ENCODE measurements at regions not wholly inside any gene's neighbourhood (a gene's known extent, or its start where the extent isn't known, plus 50 kb on each side); places are given as distances from the start of the nearest gene placed in this dataset.

DNA sequence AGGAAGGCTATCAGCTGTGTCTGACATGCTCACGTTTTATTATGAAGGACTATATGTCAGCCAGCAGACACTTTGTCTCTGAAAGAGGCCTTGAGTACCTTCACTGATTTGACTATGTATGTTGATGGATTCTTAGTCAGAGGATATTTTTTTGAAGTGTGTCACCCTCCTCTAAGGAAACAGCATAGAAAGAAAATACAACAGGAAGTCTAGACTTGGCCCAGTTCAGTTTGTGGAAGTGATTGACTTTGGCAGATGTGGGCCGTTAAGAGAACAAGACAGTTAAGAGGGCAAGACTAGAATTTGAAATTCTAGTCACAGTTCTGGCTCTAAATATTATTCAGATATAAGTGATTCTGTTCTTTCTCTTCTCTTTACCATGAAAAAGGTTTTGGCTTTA is 471.5 kb downstream of the CDH8 start:
- Histone ChIP-seq H3K9ac (ENCODE audit: low read depth in 1 of 3, low read length in 3 of 3) (no peak overlapping the region), H3K27ac (ENCODE audit: low read depth, low read length) (no peak overlapping the region), H3K9me3 (ENCODE audit: control insufficient read depth in 3 of 3, low read length in 3 of 3) (no peaks in the 10 kb centered on the region), H3K4me3 (ENCODE audit: low read length in 3 of 3) (no peak overlapping the region), H3K27me3 (ENCODE audit: control insufficient read depth in 3 of 3, insufficient read depth in 3 of 3, low read length in 3 of 3) (no peaks in the 10 kb centered on the region), H3K36me3 (ENCODE audit: control insufficient read depth in 3 of 3, insufficient read depth in 3 of 3, low read length in 3 of 3) (no peaks in the 10 kb centered on the region), H3K4me1 (ENCODE audit: control insufficient read depth in 3 of 3, insufficient read depth in 3 of 3, low read length in 3 of 3) (no peaks in the 10 kb centered on the region)

DNA sequence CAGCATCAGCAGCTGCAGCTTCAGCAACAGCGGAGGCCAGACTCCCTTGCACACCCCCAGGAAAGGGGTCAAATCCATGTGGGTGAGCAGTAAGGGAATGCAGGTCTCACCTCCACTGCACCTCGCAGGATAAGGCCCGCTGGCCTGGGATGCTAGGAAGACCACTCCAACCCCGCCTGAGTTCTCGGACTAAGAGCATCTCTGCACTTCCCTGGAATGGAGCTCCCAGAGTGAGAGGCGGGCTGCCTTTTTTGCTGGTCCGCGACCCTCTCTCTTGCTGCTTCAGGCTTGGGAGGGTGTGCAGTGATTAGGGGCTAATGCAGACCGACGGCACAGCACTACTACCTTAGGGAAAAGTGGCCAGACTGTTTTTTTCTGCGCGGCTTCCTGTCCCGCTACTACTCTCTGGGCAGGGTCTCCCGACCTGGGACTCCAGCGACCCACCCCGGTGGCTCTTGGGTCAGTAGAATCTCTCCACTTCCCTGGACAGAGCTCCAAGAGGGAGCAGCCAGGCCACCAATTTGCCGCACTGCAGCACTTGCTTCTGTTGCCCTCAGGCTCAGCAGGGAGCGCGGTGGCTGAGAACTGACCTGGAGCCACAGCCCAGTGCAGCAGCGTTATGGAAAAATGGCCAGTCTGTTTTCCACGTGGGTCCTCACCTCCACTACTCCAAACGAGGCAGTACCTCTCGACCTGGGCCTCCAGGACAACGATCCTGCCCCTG is 480.4 kb downstream of the CDH8 start:
- Histone ChIP-seq H3K4me3 (ENCODE audit: low read length in 3 of 3) (no peak overlapping the region), H3K4me1 (ENCODE audit: control insufficient read depth in 3 of 3, insufficient read depth in 3 of 3, low read length in 3 of 3) (no peaks in the 10 kb centered on the region), H3K27me3 (ENCODE audit: control insufficient read depth in 3 of 3, insufficient read depth in 3 of 3, low read length in 3 of 3) (no peaks in the 10 kb centered on the region), H3K36me3 (ENCODE audit: control insufficient read depth in 3 of 3, insufficient read depth in 3 of 3, low read length in 3 of 3) (no peaks in the 10 kb centered on the region), H3K9me3 (ENCODE audit: control insufficient read depth in 3 of 3, low read length in 3 of 3) (no peaks in the 10 kb centered on the region), H3K27ac (ENCODE audit: low read depth, low read length) (no peak overlapping the region), H3K9ac (ENCODE audit: low read depth in 1 of 3, low read length in 3 of 3) (no peak overlapping the region)

DNA sequence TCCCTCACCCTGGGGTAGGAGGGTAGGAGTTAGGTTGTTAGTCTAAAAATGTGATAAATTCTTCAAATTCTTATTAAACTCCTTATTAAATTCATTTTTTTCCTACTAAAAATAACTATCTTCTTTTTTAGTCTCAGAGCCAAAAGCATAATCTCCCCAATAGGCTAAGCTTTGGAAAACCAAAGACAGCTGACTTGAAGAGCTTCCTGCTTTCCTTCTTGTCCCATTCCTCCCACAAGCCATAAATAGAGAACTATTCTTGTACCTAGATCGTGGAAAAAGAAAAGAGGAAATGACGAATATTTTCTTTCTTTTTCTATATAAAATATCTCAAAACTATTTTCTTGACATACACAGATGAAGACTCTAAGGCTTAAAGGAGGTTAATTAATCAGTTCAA is 486.9 kb downstream of the CDH8 start:
- no peaks in the 10 kb centered on the region for H3K27me3 ChIP-seq (ENCODE audit: control insufficient read depth in 3 of 3, insufficient read depth in 3 of 3, low read length in 3 of 3)
- no peaks in the 10 kb centered on the region for H3K4me1 ChIP-seq (ENCODE audit: control insufficient read depth in 3 of 3, insufficient read depth in 3 of 3, low read length in 3 of 3)
- no peak overlapping the region for H3K9ac ChIP-seq (ENCODE audit: low read depth in 1 of 3, low read length in 3 of 3)
- H3K36me3 ChIP-seq (ENCODE audit: control insufficient read depth in 3 of 3, insufficient read depth in 3 of 3, low read length in 3 of 3) = no peaks in the 10 kb centered on the region
- no peak overlapping the region for H3K27ac ChIP-seq (ENCODE audit: low read depth, low read length)
- no peak overlapping the region for H3K4me3 ChIP-seq (ENCODE audit: low read length in 3 of 3)
- no peaks in the 10 kb centered on the region for H3K9me3 ChIP-seq (ENCODE audit: control insufficient read depth in 3 of 3, low read length in 3 of 3)

DNA sequence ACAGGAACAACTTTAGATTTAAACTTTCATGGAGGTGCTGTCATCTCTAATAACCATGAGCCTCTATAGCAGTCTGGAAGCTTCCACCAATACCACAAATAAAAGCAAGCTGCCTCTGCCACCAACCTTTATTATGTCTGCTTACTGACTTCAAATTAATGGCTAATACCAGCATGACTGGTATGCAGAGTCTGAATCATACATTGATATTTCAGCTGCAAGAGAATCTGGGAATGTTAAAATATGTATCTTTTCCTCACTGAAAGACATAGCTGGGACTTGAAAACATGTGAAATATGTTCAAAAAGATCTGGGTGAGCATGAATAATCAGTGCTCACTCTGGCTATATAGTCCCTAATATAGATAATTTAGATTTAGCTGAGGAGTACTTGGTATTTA is 488.6 kb downstream of the CDH8 start:
- Histone ChIP-seq H3K27me3 (ENCODE audit: control insufficient read depth in 3 of 3, insufficient read depth in 3 of 3, low read length in 3 of 3) (no peaks in the 10 kb centered on the region), H3K4me3 (ENCODE audit: low read length in 3 of 3) (no peak overlapping the region), H3K36me3 (ENCODE audit: control insufficient read depth in 3 of 3, insufficient read depth in 3 of 3, low read length in 3 of 3) (no peaks in the 10 kb centered on the region), H3K9me3 (ENCODE audit: control insufficient read depth in 3 of 3, low read length in 3 of 3) (no peaks in the 10 kb centered on the region), H3K9ac (ENCODE audit: low read depth in 1 of 3, low read length in 3 of 3) (no peak overlapping the region), H3K27ac (ENCODE audit: low read depth, low read length) (no peak overlapping the region), H3K4me1 (ENCODE audit: control insufficient read depth in 3 of 3, insufficient read depth in 3 of 3, low read length in 3 of 3) (no peaks in the 10 kb centered on the region)

DNA sequence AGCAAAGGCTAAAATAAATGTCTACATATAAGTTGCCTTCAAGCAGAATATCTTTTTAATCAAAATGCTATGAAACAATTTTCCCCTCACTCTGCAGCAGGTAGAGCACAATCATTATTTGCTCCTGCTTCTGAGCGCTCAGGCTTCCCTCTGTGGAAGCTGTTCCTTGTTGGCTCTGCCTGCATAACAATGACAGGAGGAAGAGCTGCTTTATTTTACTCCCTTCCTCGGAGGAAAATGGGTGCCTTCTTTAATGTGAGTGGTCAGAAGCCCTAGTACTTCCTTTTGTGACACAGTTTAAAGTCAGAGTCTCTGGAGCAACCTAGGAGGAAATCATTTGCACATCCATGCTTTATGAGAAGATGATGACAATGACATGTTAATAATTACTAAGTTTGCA is 492.1 kb downstream of the CDH8 start:
- Histone ChIP-seq H3K27me3 (ENCODE audit: control insufficient read depth in 3 of 3, insufficient read depth in 3 of 3, low read length in 3 of 3) (no peaks in the 10 kb centered on the region), H3K9me3 (ENCODE audit: control insufficient read depth in 3 of 3, low read length in 3 of 3) (no peaks in the 10 kb centered on the region), H3K9ac (ENCODE audit: low read depth in 1 of 3, low read length in 3 of 3) (no peak overlapping the region), H3K4me1 (ENCODE audit: control insufficient read depth in 3 of 3, insufficient read depth in 3 of 3, low read length in 3 of 3) (no peaks in the 10 kb centered on the region), H3K27ac (ENCODE audit: low read depth, low read length) (no peak overlapping the region), H3K36me3 (ENCODE audit: control insufficient read depth in 3 of 3, insufficient read depth in 3 of 3, low read length in 3 of 3) (no peaks in the 10 kb centered on the region), H3K4me3 (ENCODE audit: low read length in 3 of 3) (no peak overlapping the region)

DNA sequence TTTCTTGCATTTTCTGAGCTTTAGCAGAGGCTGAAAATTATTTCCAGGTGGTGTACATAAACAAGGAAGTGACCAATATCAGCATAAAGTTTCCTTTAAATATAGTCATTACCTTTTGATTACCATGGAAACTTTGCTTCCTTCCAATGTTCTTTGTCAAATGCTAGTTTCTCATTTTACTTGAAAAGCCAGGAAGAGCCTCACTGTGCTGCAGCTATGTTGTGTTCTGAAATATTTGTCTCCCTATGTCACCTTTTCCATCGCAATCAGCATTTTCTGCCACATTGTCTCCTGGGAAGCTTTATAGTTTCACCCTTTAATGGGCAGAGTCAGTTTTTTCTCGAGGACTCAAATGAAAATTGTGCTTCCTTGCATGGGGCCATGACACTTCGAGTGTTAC is 496.0 kb downstream of the CDH8 start:
- no peak overlapping the region for H3K27ac ChIP-seq (ENCODE audit: low read depth, low read length)

DNA sequence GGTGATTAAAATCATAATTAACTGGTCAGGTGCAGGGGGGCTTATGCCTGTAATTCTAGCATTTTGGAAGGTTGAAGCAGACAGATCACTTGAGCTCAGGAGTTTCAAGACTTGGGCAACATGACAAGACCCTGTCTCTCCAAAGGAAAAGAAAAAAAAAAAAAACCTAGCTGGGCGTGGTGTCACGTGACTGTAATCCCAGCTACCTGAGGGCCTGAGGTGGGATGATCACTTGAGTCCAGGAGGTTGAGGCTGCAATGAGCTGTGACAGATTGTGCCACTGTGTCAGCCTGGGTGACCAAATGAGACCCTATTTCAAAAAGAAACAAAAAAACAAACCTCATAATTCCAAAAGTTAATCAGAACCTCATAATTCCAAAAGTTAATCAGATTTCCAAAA is 505.5 kb downstream of the CDH8 start:
- Histone ChIP-seq H3K9me3 (ENCODE audit: control insufficient read depth in 3 of 3, low read length in 3 of 3) (no peaks in the 10 kb centered on the region), H3K27ac (ENCODE audit: low read depth, low read length) (no peak overlapping the region), H3K4me1 (ENCODE audit: control insufficient read depth in 3 of 3, insufficient read depth in 3 of 3, low read length in 3 of 3) (no peaks in the 10 kb centered on the region), H3K36me3 (ENCODE audit: control insufficient read depth in 3 of 3, insufficient read depth in 3 of 3, low read length in 3 of 3) (no peaks in the 10 kb centered on the region), H3K4me3 (ENCODE audit: low read length in 3 of 3) (no peak overlapping the region), H3K27me3 (ENCODE audit: control insufficient read depth in 3 of 3, insufficient read depth in 3 of 3, low read length in 3 of 3) (no peaks in the 10 kb centered on the region), H3K9ac (ENCODE audit: low read depth in 1 of 3, low read length in 3 of 3) (no peak overlapping the region)

More for the DNA sequence above, 496.0 kb downstream of the CDH8 start:
- H3K4me3 ChIP-seq (ENCODE audit: low read length in 3 of 3) = no peak overlapping the region
- no peaks in the 10 kb centered on the region for H3K4me1 ChIP-seq (ENCODE audit: control insufficient read depth in 3 of 3, insufficient read depth in 3 of 3, low read length in 3 of 3)
- no peaks in the 10 kb centered on the region for H3K27me3 ChIP-seq (ENCODE audit: control insufficient read depth in 3 of 3, insufficient read depth in 3 of 3, low read length in 3 of 3)
- H3K9ac ChIP-seq (ENCODE audit: low read depth in 1 of 3, low read length in 3 of 3) = no peak overlapping the region
- no peaks in the 10 kb centered on the region for H3K9me3 ChIP-seq (ENCODE audit: control insufficient read depth in 3 of 3, low read length in 3 of 3)
- no peaks in the 10 kb centered on the region for H3K36me3 ChIP-seq (ENCODE audit: control insufficient read depth in 3 of 3, insufficient read depth in 3 of 3, low read length in 3 of 3)

DNA sequence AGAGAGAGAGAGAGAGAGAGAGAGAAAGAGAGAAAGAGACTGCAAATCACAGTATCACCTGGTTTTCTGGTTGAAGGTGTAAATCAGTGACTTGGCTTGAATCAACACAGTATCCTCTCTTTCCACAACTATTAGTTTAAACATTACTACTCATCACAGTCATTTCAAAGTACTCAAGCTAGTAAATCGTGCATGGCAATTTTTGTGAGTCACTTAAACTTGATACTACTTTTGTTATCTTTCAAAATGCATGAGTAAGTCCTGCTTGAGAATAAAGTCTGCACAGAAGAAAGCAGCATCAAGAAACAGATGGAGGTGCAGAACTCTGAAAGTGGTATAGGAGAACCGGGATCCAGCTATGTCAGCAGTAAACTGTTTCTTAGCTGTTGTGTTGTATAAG is 535.4 kb downstream of the CDH8 start:
- no peak overlapping the region for H3K4me3 ChIP-seq (ENCODE audit: low read length in 3 of 3)
- no peak overlapping the region for H3K9ac ChIP-seq (ENCODE audit: low read depth in 1 of 3, low read length in 3 of 3)
- H3K4me1 ChIP-seq (ENCODE audit: control insufficient read depth in 3 of 3, insufficient read depth in 3 of 3, low read length in 3 of 3) = no peaks in the 10 kb centered on the region
- H3K27ac ChIP-seq (ENCODE audit: low read depth, low read length) = no peak overlapping the region
- no peaks in the 10 kb centered on the region for H3K27me3 ChIP-seq (ENCODE audit: control insufficient read depth in 3 of 3, insufficient read depth in 3 of 3, low read length in 3 of 3)
- no peaks in the 10 kb centered on the region for H3K36me3 ChIP-seq (ENCODE audit: control insufficient read depth in 3 of 3, insufficient read depth in 3 of 3, low read length in 3 of 3)
- no peaks in the 10 kb centered on the region for H3K9me3 ChIP-seq (ENCODE audit: control insufficient read depth in 3 of 3, low read length in 3 of 3)

DNA sequence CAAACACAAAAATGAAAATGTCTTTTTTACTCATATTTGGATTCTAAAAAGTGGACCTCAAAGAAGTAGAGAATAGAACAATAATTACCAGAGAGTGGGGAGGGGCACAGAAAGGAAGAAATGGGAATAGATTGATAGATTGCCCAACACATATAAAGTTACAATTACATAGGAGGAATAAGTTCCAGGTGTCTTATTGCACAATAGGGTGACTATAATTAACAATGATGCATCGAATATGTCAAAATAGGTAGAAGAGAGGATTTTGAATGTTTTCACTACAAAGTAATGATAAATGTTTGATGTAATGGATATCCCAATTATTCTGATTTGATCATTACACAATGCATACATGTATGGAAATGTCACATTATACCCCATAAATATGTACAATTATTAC is 556.0 kb downstream of the CDH8 start:
- Histone ChIP-seq H3K36me3 (ENCODE audit: control insufficient read depth in 3 of 3, insufficient read depth in 3 of 3, low read length in 3 of 3) (no peaks in the 10 kb centered on the region), H3K9me3 (ENCODE audit: control insufficient read depth in 3 of 3, low read length in 3 of 3) (peaks cover 0 to 3% (median 0%) of the 10 kb centered on the region in 3 donors), H3K27ac (ENCODE audit: low read depth, low read length) (no peak overlapping the region), H3K9ac (ENCODE audit: low read depth in 1 of 3, low read length in 3 of 3) (no peak overlapping the region), H3K4me1 (ENCODE audit: control insufficient read depth in 3 of 3, insufficient read depth in 3 of 3, low read length in 3 of 3) (no peaks in the 10 kb centered on the region), H3K4me3 (ENCODE audit: low read length in 3 of 3) (no peak overlapping the region), H3K27me3 (ENCODE audit: control insufficient read depth in 3 of 3, insufficient read depth in 3 of 3, low read length in 3 of 3) (no peaks in the 10 kb centered on the region)

DNA sequence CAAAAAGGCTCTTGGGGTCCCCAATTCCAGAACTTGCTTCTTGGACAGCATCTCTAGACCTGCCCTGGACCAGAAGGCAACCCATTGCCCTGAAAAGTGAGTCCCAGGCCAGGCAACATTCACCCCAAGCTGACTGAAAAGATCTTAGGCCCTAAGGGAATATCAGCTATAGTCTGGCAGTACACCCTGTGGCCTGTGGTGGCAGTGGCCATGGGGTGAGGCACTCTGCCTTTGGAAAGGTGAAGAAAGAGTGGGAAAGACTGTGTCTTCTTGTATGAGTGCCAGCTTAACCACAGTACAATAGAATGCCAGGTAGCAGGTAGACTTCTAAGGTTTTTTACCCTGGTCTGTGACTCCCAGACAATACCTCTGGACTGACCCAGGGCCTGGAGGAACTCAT is 564.5 kb downstream of the CDH8 start:
- H3K27me3 ChIP-seq (ENCODE audit: control insufficient read depth in 3 of 3, insufficient read depth in 3 of 3, low read length in 3 of 3) = no peaks in the 10 kb centered on the region
- H3K36me3 ChIP-seq (ENCODE audit: control insufficient read depth in 3 of 3, insufficient read depth in 3 of 3, low read length in 3 of 3) = no peaks in the 10 kb centered on the region
- no peak overlapping the region for H3K27ac ChIP-seq (ENCODE audit: low read depth, low read length)
- H3K4me1 ChIP-seq (ENCODE audit: control insufficient read depth in 3 of 3, insufficient read depth in 3 of 3, low read length in 3 of 3) = no peaks in the 10 kb centered on the region
- H3K9ac ChIP-seq (ENCODE audit: low read depth in 1 of 3, low read length in 3 of 3) = no peak overlapping the region
- no peak overlapping the region for H3K4me3 ChIP-seq (ENCODE audit: low read length in 3 of 3)
- no peaks in the 10 kb centered on the region for H3K9me3 ChIP-seq (ENCODE audit: control insufficient read depth in 3 of 3, low read length in 3 of 3)
